ENCODE measurements at regions not wholly inside any gene's neighbourhood (a gene's known extent, or its start where the extent isn't known, plus 50 kb on each side); places are given as distances from the start of the nearest gene placed in this dataset.

DNA sequence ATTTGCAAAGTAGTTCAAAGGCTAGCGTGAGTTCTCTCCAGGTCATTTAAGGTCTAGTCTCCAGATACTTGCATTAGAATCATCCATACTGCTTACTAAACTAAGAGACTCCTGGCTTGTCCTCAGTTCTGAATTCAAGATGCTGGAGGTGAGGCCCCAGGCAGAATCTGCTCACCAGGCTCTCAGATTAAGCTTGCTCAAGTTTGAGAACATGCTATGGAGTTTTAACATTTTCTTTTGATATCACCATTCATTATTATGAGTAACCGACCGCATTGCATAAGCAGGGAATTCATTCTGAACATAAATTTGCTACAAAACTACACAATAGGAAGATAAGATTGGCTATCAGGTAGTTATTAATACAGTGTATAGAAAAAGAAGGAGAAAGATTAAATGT, 409.7 kb upstream of the FANCL start:
- no peak for DNase-seq
- intact Hi-C loops (cut with micrococcal nuclease; ENCODE audit: unreplicated experiment), result no loop called here
- Mint-ChIP-seq H3K36me3 (ENCODE audit: insufficient read depth, unreplicated experiment) (no peaks in the 10 kb centered on the region), H3K9me3 (ENCODE audit: low read depth, unreplicated experiment) (no peaks in the 10 kb centered on the region), H3K27ac (ENCODE audit: unreplicated experiment) (no peak overlapping the region), H3K27me3 (ENCODE audit: unreplicated experiment) (no peaks in the 10 kb centered on the region), H3K4me3 (ENCODE audit: low read depth, unreplicated experiment) (no peak overlapping the region), H3K4me1 (ENCODE audit: low read depth, unreplicated experiment) (no peaks in the 10 kb centered on the region)
- no TSS peak for BruUV-seq (replicated peaks)
- CTCF ChIA-PET, result no interaction called here
- TF ChIP-seq, protein P1, sequence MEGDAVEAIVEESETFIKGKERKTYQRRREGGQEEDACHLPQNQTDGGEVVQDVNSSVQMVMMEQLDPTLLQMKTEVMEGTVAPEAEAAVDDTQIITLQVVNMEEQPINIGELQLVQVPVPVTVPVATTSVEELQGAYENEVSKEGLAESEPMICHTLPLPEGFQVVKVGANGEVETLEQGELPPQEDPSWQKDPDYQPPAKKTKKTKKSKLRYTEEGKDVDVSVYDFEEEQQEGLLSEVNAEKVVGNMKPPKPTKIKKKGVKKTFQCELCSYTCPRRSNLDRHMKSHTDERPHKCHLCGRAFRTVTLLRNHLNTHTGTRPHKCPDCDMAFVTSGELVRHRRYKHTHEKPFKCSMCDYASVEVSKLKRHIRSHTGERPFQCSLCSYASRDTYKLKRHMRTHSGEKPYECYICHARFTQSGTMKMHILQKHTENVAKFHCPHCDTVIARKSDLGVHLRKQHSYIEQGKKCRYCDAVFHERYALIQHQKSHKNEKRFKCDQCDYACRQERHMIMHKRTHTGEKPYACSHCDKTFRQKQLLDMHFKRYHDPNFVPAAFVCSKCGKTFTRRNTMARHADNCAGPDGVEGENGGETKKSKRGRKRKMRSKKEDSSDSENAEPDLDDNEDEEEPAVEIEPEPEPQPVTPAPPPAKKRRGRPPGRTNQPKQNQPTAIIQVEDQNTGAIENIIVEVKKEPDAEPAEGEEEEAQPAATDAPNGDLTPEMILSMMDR (IDR thresholded peaks at IDR 0.05; ENCODE audit: unreplicated experiment), result no peak

DNA sequence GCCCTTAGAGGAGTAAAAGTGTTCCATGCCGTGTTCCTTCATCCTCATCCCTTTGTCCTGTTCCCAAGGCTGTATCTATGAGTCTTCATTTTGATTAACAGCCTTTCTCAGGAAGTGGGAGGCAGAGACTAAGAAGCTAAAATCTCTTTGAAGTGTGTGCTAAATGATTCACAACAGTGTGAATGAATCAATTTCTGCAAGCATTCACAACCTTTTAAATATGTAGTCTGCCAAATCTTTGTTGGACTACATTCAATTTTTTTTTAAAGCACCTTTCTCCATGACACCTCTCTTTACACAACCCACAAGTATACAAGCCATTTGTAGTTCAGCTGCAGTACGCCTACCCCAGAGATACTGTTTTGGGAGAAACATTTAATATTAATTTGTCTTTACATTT, 408.6 kb upstream of the FANCL start:
- Mint-ChIP-seq H3K9me3 (ENCODE audit: low read depth, unreplicated experiment) (no peaks in the 10 kb centered on the region), H3K4me3 (ENCODE audit: low read depth, unreplicated experiment) (no peak overlapping the region), H3K27me3 (ENCODE audit: unreplicated experiment) (no peaks in the 10 kb centered on the region), H3K27ac (ENCODE audit: unreplicated experiment) (no peak overlapping the region), H3K4me1 (ENCODE audit: low read depth, unreplicated experiment) (no peaks in the 10 kb centered on the region), H3K36me3 (ENCODE audit: insufficient read depth, unreplicated experiment) (no peaks in the 10 kb centered on the region)
- CTCF ChIA-PET, result no interaction called here
- no peak for DNase-seq
- intact Hi-C loops (cut with micrococcal nuclease; ENCODE audit: unreplicated experiment), result no loop called here
- no TSS peak for BruUV-seq (replicated peaks)
- TF ChIP-seq, protein P1 (IDR thresholded peaks at IDR 0.05; ENCODE audit: unreplicated experiment), result no peak

DNA sequence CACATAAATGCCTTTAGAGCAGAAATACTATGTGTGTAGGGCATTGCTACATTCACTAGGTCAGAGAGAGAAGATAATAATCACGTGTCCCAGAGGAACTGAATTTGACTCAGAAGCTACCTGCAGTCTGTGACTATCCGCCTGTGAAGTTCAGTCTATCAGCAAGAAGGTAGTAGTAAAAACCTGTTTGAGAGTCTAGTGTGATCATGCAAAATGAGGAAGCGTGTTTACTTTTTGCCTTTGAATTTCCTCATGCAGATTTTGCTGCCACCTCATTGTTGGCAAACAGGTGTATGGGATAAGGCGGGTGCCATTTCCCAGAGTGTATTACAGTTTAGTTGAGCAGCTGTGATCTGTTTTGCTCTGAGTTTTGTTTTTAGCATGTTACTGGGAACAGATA, 403.9 kb upstream of the FANCL start:
- Mint-ChIP-seq H3K36me3 (ENCODE audit: insufficient read depth, unreplicated experiment) (no peaks in the 10 kb centered on the region), H3K4me3 (ENCODE audit: low read depth, unreplicated experiment) (no peak overlapping the region), H3K9me3 (ENCODE audit: low read depth, unreplicated experiment) (no peaks in the 10 kb centered on the region), H3K27me3 (ENCODE audit: unreplicated experiment) (no peaks in the 10 kb centered on the region), H3K4me1 (ENCODE audit: low read depth, unreplicated experiment) (no peaks in the 10 kb centered on the region), H3K27ac (ENCODE audit: unreplicated experiment) (no peak overlapping the region)
- BruUV-seq (replicated peaks), result no TSS peak
- TF ChIP-seq, protein P1 (IDR thresholded peaks at IDR 0.05; ENCODE audit: unreplicated experiment), result no peak
- no peak for DNase-seq
- intact Hi-C loops (cut with micrococcal nuclease; ENCODE audit: unreplicated experiment), result no loop called here
- CTCF ChIA-PET, result interaction anchor here (0.7 kb wide), 2 partner anchors 33 to 146 kb away, joined by 4 to 5 read pairs; no protein-coding TSS in a partner anchor

DNA sequence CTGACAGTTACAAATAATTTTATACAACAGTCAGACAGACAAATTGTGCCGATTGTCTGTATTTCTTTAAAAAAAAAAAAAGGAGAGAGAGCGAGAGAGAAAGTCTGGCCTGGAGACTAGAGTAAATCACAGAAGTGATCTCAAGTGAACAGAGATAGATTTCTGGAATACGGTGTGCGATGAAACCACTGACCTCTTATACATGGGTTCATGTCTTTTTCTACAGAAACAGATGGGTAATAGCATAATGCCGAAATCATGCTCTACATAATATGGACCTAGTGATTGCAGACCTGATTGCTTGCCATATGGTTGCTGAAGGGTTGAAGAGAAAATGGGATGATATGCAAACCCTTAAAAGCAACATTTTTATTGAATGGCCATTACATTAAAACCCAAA, 403.3 kb upstream of the FANCL start:
- Mint-ChIP-seq H3K4me3 (ENCODE audit: low read depth, unreplicated experiment) (no peak overlapping the region), H3K9me3 (ENCODE audit: low read depth, unreplicated experiment) (no peaks in the 10 kb centered on the region), H3K27me3 (ENCODE audit: unreplicated experiment) (no peaks in the 10 kb centered on the region), H3K27ac (ENCODE audit: unreplicated experiment) (no peak overlapping the region), H3K36me3 (ENCODE audit: insufficient read depth, unreplicated experiment) (no peaks in the 10 kb centered on the region), H3K4me1 (ENCODE audit: low read depth, unreplicated experiment) (no peaks in the 10 kb centered on the region)
- CTCF ChIA-PET, result interaction anchor here (0.7 kb wide), 1 partner anchor 33 kb away, joined by 4 read pairs; no protein-coding TSS in a partner anchor
- intact Hi-C loops (cut with micrococcal nuclease; ENCODE audit: unreplicated experiment), result no loop called here
- DNase-seq, result no peak
- TF ChIP-seq, protein P1 (IDR thresholded peaks at IDR 0.05; ENCODE audit: unreplicated experiment), result no peak
- no TSS peak for BruUV-seq (replicated peaks)

Data from Calu3 (cell line).